ENCODE measurements at regions not wholly inside any gene's neighbourhood (a gene's known extent, or its start where the extent isn't known, plus 50 kb on each side); places are given as distances from the start of the nearest gene placed in this dataset.

DNA sequence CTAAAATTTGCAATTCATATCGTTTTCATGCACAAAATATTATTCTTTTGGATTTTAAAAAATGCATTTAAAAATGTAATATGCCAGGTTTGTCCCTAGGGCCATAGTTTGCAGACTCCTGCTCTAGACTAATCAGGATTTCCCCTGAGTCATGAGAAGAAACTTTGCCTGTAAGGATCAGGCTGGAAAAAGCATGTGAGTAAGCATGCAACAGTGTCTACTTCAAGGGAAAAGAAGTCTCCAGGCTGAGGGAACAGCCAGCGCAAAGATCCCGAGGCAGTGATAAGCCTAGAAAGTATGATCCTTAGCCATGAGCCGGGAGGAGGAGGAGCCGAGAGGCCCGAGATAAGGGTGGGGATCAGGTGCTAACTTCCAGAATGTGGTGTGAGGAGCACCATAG lies 382.8 kb upstream of the CFAP20DC start:
- no peak for FAIRE-seq
- no peak for DNase-seq (ENCODE audit: insufficient read length, low spot score)
- TF ChIP-seq, protein P1, sequence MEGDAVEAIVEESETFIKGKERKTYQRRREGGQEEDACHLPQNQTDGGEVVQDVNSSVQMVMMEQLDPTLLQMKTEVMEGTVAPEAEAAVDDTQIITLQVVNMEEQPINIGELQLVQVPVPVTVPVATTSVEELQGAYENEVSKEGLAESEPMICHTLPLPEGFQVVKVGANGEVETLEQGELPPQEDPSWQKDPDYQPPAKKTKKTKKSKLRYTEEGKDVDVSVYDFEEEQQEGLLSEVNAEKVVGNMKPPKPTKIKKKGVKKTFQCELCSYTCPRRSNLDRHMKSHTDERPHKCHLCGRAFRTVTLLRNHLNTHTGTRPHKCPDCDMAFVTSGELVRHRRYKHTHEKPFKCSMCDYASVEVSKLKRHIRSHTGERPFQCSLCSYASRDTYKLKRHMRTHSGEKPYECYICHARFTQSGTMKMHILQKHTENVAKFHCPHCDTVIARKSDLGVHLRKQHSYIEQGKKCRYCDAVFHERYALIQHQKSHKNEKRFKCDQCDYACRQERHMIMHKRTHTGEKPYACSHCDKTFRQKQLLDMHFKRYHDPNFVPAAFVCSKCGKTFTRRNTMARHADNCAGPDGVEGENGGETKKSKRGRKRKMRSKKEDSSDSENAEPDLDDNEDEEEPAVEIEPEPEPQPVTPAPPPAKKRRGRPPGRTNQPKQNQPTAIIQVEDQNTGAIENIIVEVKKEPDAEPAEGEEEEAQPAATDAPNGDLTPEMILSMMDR (IDR thresholded peaks at IDR 0.05; ENCODE audit: insufficient read depth, missing control alignments) = no peak

GRCh38 chr3:59430341-59430740 lies 380.5 kb upstream of the CFAP20DC start:
- DNase-seq (ENCODE audit: insufficient read length, low spot score) (no peak), FAIRE-seq (no peak)
- TF ChIP-seq, protein P1 (IDR thresholded peaks at IDR 0.05; ENCODE audit: insufficient read depth, missing control alignments) = no peak

GRCh38 chr3:59429198-59429597 lies 379.4 kb upstream of the CFAP20DC start:
- DNase-seq (ENCODE audit: insufficient read length, low spot score) (no peak), FAIRE-seq (no peak)
- TF ChIP-seq, protein P1 (IDR thresholded peaks at IDR 0.05; ENCODE audit: insufficient read depth, missing control alignments) = no peak

- no peak for DNase-seq (ENCODE audit: insufficient read length, low spot score)
- TF ChIP-seq, protein P1 (IDR thresholded peaks at IDR 0.05; ENCODE audit: insufficient read depth, missing control alignments) = no peak
- FAIRE-seq = no peak
Observed at GRCh38 chr3:59426821-59427565, 377.2 kb upstream of the CFAP20DC start.

DNA sequence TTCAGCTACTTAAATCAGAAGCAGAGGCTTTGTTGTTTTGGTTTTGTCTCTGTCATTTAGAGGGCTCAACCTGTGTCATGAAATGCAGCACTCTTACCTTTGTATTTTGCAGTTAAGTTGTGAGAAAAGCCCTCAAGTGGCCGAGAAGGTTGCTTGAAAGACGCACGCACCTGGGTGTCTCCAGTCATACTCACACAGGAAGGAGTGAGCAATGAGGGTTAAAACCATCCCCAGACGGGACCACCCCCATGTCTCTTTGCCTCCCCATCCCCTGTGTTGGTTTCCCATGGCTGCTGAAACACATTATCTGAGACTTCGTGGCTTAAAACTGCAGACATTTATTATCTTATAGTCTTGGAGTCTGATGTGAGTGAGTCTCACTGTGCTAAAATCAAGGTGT lies 376.1 kb upstream of the CFAP20DC start:
- TF ChIP-seq, protein P1 (IDR thresholded peaks at IDR 0.05; ENCODE audit: insufficient read depth, missing control alignments) = no peak
- DNase-seq (ENCODE audit: insufficient read length, low spot score) = no peak
- FAIRE-seq = no peak

DNA sequence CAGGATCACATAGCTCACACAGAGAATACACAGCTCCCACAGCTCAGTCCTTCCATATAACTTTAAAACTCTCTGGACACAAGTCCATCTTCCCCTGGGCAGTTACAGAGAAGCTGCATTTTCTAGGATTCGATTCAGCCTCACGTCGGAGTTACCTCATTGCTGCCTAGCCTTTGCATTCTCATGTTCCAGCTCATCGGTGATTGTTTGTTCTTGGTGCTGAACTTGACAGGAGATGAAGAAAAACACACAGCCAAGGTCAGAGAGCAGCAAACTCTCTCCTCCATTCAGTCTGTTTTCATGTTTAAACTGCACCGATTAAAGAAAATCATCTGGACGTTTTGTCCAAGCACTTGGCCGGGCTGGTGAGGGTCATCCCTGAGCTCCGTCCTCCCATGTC lies 375.5 kb upstream of the CFAP20DC start:
- FAIRE-seq = no peak
- DNase-seq (ENCODE audit: insufficient read length, low spot score) = no peak
- TF ChIP-seq, protein P1 (IDR thresholded peaks at IDR 0.05; ENCODE audit: insufficient read depth, missing control alignments) = no peak

- no peak for FAIRE-seq
- TF ChIP-seq, protein P1 (IDR thresholded peaks at IDR 0.05; ENCODE audit: insufficient read depth, missing control alignments) = no peak
- no peak for DNase-seq (ENCODE audit: insufficient read length, low spot score)
Observed at GRCh38 chr3:59424268-59425010, 374.6 kb upstream of the CFAP20DC start.

Data from D721Med (cell line).